ENCODE measurements at regions not wholly inside any gene's neighbourhood (a gene's known extent, or its start where the extent isn't known, plus 50 kb on each side); places are given as distances from the start of the nearest gene placed in this dataset.
"Not testable (repeated sequence)": the region's sequence is repeated elsewhere in the genome, so short reads cannot be mapped to it uniquely, and the experiment has no call there.

DNA sequence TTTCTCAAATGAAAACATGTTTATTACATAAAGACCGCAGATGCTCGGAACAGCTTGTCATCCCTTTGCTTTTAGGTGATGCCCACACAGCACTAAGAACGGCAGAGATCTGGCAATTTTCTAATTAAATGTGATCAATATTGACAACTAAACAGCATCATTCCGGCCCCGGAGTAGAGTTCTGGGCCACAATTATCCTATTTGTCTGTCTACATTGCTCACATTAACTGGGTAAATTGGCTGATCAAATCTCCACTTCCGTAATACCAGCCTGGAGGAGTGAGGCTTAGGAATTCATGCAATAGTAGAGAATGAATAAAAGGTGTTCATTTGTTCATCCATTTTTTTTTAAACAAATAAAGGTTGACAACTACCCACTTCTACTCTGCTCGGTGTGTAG lies 245.1 kb upstream of the C9orf72 start:
- DNase-seq, result no peak

GRCh38 chr9:27828908-27829307 lies 255.6 kb upstream of the C9orf72 start:
- DNase-seq, result no peak

GRCh38 chr9:27829621-27830020 lies 256.3 kb upstream of the C9orf72 start:
- DNase-seq, result no peak

GRCh38 chr9:27832108-27832507 lies 258.8 kb upstream of the C9orf72 start:
- not testable (repeated sequence) for DNase-seq

DNA sequence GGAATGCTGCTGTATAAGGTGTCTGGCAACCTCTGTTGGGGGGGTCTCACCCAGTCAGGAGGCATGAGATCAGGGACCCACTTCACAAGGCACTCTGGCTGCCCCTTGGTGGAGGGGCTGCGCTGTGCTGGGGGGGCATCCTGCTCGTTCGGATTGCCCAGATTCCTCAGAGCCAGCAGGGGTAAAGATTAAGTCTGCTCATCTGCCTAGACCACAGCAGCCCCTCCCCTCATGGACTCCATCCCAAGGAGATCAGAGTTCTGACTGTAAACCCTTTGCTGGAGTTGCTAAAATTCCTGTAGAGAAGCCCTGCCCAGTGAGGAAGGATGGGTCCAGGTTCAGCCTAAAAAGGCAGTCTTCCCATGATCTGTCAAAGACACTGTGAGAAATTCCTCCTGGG lies 262.0 kb upstream of the C9orf72 start:
- no peak for DNase-seq

- no peak for DNase-seq
Measured at GRCh38 chr9:27835746-27836145, 262.5 kb upstream of the C9orf72 start.

GRCh38 chr9:27836661-27837401 lies 263.6 kb upstream of the C9orf72 start:
- no peak for DNase-seq

GRCh38 chr9:27838876-27839275 lies 265.6 kb upstream of the C9orf72 start:
- DNase-seq, result no peak

DNA sequence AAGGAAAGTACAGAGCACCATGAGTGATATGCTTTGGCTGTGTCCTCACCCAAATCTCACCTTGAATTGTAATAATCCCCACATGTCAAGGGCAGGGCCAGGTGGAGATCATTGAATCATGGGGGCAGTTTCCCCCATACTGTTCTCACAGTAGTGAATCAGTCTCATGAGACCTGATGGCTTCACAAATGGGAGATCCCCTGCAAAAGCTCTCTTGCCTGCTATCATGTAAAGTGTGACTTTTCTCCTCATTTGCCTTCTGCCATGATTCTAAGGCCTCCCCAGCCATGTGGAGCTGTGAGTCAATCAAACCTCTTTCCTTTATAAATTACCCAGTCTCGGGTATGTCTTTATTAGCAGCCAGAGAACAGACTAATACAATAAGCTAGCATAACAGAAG lies 266.5 kb upstream of the C9orf72 start:
- not testable (repeated sequence) for DNase-seq

- no peak for DNase-seq
Measured at GRCh38 chr9:27844797-27845196, 271.5 kb upstream of the C9orf72 start.

DNA sequence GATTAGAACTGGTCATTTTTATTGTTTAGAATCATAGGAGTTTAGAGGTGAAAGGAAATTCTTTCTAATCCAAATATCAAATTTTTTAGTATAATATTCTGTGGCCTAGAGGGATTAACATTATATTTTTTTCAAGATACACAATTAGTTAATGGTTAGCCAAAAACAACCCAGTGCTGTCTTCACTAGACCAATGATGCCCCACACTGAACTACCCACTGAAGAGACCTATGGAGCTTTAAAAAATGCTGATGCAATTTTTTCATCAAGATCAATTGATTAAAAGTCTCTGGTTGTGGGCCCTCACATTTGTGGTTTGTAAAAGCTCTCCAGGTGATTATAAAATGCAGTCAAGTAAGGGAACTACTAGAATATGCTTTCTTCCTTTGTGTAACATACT lies 274.1 kb upstream of the C9orf72 start:
- DNase-seq, result no peak

- DNase-seq, result no peak
Measured at GRCh38 chr9:27847818-27848217, 274.5 kb upstream of the C9orf72 start.

DNA sequence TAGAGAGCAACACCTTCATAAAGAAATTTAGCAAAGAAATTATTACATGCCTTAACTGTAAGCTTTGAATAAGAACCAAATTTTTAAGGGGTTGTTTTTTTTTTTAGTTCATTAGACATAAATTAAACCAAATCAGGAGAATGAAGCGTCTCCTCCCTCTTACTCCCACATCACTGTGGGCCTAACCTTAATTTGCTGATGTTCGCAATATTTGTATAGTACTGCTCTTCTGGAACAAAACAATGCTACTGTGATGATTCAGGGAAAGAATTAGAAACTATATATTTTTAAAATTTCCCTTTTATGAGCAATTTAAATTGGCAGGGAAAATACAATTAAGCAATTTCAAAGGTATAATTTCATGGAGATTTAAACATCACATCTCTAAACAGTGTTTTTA lies 275.0 kb upstream of the C9orf72 start:
- no peak for DNase-seq

DNA sequence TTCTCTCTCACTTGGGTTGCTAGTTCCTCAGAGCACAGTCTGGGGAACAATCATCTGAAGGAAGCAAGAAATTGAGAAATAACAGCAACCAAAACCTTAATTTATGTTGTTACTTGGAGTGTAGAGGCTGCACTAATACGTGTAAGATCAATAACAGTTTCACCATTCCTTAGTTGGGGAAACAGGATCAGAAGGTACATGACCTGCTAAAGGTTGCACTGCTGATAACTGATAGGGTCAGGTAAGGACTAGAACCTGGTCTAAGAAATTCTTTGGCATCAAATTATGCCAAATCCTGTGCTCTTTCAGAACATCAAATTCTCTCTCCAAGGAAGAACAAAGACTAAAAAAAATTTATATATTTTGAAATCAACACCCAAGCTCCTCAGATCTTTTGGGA lies 278.6 kb upstream of the C9orf72 start:
- DNase-seq, result no peak

DNA sequence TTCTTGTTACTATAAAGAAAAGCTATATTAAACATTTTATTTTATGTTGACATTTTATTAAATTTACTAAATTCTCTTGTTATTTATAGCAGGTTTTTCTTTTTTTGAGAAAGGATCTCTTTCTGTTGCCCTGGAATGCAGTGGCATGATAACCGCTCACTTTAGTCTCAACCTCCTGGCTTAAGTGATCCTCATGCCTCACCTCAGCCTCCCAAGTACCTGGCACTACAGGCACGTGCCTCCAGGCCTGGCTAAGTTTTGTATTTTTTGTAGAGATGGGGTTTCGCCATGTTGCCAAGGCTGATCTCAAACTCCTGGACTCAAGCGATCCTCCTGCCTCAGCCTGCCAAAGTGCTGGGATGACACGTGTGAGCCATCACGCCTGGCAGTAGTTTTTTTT lies 280.2 kb upstream of the C9orf72 start:
- DNase-seq, result no peak

GRCh38 chr9:27856054-27856453 lies 282.8 kb upstream of the C9orf72 start:
- DNase-seq, result no peak

DNA sequence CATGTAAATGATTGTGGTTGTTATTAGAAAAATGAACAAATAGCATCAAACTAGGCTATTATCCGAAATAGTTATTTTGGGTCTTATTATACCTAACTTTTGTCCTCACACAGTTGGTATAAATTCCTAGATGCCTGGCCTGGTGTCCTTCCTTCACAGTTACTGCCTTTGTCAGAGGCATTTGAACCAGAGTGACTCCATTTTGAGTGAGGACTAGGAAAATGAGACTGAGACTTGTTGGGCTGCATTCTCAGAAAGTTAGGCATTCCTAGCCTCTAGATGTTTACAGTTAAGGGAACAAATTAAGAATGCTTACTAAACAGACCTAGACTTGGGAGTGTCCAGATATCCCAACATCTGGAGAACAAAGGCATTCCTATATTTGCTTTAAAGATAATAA lies 283.5 kb upstream of the C9orf72 start:
- DNase-seq, result no peak

- DNase-seq, result no peak
Measured at GRCh38 chr9:27861887-27862286, 288.6 kb upstream of the C9orf72 start.

DNA sequence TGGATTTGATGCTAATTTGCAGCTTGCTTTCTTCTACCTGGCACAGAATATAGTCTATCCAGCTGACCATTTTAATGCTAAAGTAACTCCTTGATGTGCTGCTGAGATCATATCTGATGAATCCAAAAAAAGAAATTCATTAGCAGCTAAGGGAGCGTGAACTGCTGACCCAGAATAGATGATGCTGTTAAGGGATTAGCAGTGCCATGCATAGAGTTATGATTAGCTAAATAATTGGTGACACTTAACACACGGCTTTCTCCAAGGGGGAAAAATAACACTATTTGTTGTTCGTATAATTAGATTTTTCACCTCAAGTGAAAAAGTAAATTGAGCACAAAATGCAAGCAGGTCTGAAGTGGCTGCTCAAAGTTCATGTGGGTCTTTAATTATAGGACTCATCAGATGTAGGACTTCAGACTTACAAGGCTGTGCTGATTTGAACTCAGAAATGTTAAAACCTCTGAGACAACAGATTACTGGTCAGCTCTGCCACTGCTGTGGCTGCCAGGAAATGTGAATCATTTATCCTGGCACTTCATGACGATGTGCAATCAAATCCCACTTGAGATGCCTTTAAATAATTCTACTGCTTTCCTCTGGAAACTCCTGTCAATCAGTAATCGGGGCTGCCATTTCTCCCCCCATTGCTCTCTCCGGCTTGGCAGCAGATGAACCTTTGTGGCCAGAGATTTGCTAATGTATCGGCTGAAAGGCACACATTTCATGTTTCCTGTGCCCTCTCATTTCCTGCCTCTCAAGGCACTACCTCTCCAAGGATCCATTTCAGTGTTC lies 291.6 kb upstream of the C9orf72 start:
- no peak for DNase-seq

- DNase-seq, result no peak
Measured at GRCh38 chr9:27866741-27867140, 293.5 kb upstream of the C9orf72 start.

DNA sequence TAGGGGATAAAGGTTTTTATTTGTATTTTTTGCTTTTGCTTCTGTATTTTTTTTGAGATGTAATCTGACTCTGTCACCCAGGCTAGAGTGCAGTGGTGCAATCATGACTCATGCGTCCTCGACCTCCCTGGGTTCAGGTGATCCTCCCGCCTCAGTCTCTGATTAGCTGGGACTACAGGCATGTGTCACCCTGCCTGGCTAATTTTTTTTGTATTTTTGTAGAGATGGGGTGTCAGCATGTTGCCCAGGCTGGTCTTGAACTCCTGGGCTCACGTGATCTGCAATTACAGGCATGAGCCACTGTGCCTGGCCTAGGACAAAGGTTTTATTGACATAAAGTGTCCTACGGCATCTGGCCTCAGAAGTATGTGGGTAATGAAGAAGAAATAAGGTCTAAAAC lies 297.1 kb upstream of the C9orf72 start:
- DNase-seq, result no peak

GRCh38 chr9:27880156-27880555 lies 306.9 kb upstream of the C9orf72 start:
- DNase-seq, result no peak

DNA sequence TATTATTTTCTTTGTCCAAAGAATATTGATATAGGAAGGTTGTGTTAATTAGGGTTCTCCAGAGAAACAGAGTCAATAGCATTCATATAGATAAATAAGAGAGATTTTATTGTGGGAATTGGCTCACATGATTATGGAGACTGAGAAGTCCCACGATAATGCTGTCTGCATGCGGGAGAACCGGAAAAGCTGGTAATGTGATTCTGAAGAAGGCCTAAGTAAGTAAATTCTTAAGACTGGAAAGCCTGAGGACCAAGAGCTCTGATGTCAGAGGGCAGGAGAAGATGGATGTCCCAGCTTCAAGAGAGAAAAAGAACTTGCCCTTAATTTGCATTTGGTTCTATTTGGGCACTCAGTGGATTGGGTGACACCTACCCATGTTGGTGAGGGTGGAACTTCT lies 307.4 kb upstream of the C9orf72 start:
- no peak for DNase-seq

GRCh38 chr9:27888661-27889295 lies 315.5 kb upstream of the C9orf72 start:
- no peak for DNase-seq

All from CD4-positive, alpha-beta T cell treated with Interferon gamma for 1 hour (primary cell).